Mononuclear cell (primary cell): ENCODE measurements at regions not wholly inside any gene's neighbourhood (a gene's known extent, or its start where the extent isn't known, plus 50 kb on each side); places are given as distances from the start of the nearest gene placed in this dataset.

Source experiments
- H3K27me3 ChIP-seq: 2 replicates; pipeline ENCODE4 v1.6.0; 2011; ENCODE audit warnings: low read length, control low read depth; ENCODE audit not compliant: insufficient read depth
- H3K4me1 ChIP-seq: 2 replicates; pipeline ENCODE4 v1.5.1; 2011; ENCODE audit warnings: mild to moderate bottlenecking, low read length, control low read depth; ENCODE audit not compliant: insufficient read depth
- H3K4me3 ChIP-seq: 2 replicates; pipeline ENCODE4 v1.5.1; 2011; ENCODE audit warnings: mild to moderate bottlenecking, low read length, moderate library complexity
- H3K9me3 ChIP-seq: 2 replicates; pipeline ENCODE4 v1.5.1; 2011; ENCODE audit warnings: low read depth, mild to moderate bottlenecking, control low read depth, low read length

GRCh38 chr2:8526403-8526696 lies 155.5 kb upstream of the ID2 start:
- peaks cover 1% of the 10 kb centered on the region for H3K9me3 ChIP-seq
- no peak overlapping the region for H3K4me3 ChIP-seq
- peaks cover 56% of the 10 kb centered on the region for H3K4me1 ChIP-seq
- H3K27me3 ChIP-seq, result no peaks in the 10 kb centered on the region

DNA sequence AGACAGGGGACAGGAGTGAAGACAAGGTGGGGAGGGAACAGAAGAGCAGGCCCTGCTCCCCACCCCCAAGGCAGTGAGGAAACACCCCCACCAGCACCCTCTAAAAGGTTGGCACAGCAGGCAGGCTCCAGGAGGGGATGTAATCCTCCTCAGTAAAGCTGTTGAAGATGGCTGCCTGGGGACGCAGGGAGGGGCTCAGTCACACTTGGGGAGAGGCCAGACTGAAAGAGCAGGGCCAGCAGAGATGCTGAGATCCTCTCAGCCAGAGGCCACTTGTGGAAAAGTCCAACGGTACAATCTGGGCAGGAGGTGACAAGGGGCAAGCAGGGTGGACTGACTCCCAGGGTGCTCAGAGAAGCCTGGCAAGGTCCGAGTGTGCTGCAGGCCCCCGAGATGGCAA lies 154.8 kb upstream of the ID2 start:
- peaks cover 8% of the 10 kb centered on the region for H3K9me3 ChIP-seq
- H3K4me3 ChIP-seq, result no peak overlapping the region
- peaks cover 50% of the 10 kb centered on the region for H3K4me1 ChIP-seq
- H3K27me3 ChIP-seq, result no peaks in the 10 kb centered on the region

- Histone ChIP-seq H3K4me1 (peaks cover 43% of the 10 kb centered on the region), H3K4me3 (no peak overlapping the region), H3K9me3 (peaks cover 8% of the 10 kb centered on the region), H3K27me3 (no peaks in the 10 kb centered on the region)
These were observed 154.2 kb upstream of the ID2 start for GRCh38 chr2:8527676-8528075.

GRCh38 chr2:8528863-8529262 lies 153.0 kb upstream of the ID2 start:
- Histone ChIP-seq H3K4me1 (peaks cover 37% of the 10 kb centered on the region), H3K9me3 (peaks cover 8% of the 10 kb centered on the region), H3K4me3 (no peak overlapping the region), H3K27me3 (no peaks in the 10 kb centered on the region)

GRCh38 chr2:8529706-8530277 lies 152.1 kb upstream of the ID2 start:
- no peaks in the 10 kb centered on the region for H3K27me3 ChIP-seq

GRCh38 chr2:8531481-8531880 lies 150.4 kb upstream of the ID2 start:
- H3K27me3 ChIP-seq, result no peaks in the 10 kb centered on the region
- H3K9me3 ChIP-seq, result peaks cover 8% of the 10 kb centered on the region
- H3K4me1 ChIP-seq, result peaks cover 41% of the 10 kb centered on the region
- H3K4me3 ChIP-seq, result no peak overlapping the region

More at GRCh38 chr2:8529706-8530277, 152.1 kb upstream of the ID2 start:
- H3K9me3 ChIP-seq, result peaks cover 8% of the 10 kb centered on the region
- no peak overlapping the region for H3K4me3 ChIP-seq
- H3K4me1 ChIP-seq, result peaks cover 41% of the 10 kb centered on the region

GRCh38 chr2:8532438-8532837 lies 149.4 kb upstream of the ID2 start:
- Histone ChIP-seq H3K27me3 (no peaks in the 10 kb centered on the region), H3K9me3 (peaks cover 8% of the 10 kb centered on the region), H3K4me3 (no peak overlapping the region), H3K4me1 (peaks cover 46% of the 10 kb centered on the region)

- H3K9me3 ChIP-seq, result peaks cover 8% of the 10 kb centered on the region
- no peak overlapping the region for H3K4me3 ChIP-seq
- H3K4me1 ChIP-seq, result peaks cover 61% of the 10 kb centered on the region
- H3K27me3 ChIP-seq, result no peaks in the 10 kb centered on the region
These were observed 147.9 kb upstream of the ID2 start for GRCh38 chr2:8533923-8534322.

GRCh38 chr2:8534386-8534728 lies 147.5 kb upstream of the ID2 start:
- no peaks in the 10 kb centered on the region for H3K27me3 ChIP-seq
- peaks cover 8% of the 10 kb centered on the region for H3K9me3 ChIP-seq
- H3K4me1 ChIP-seq, result peaks cover 65% of the 10 kb centered on the region
- no peak overlapping the region for H3K4me3 ChIP-seq

GRCh38 chr2:8534729-8535468 lies 147.0 kb upstream of the ID2 start:
- peaks cover 69% of the 10 kb centered on the region for H3K4me1 ChIP-seq
- H3K4me3 ChIP-seq, result no peak overlapping the region
- no peaks in the 10 kb centered on the region for H3K27me3 ChIP-seq
- peaks cover 8% of the 10 kb centered on the region for H3K9me3 ChIP-seq

- H3K9me3 ChIP-seq, result peaks cover 8% of the 10 kb centered on the region
- H3K4me3 ChIP-seq, result no peak overlapping the region
- peaks cover 71% of the 10 kb centered on the region for H3K4me1 ChIP-seq
- no peaks in the 10 kb centered on the region for H3K27me3 ChIP-seq
These were observed 146.4 kb upstream of the ID2 start for GRCh38 chr2:8535469-8535795.

DNA sequence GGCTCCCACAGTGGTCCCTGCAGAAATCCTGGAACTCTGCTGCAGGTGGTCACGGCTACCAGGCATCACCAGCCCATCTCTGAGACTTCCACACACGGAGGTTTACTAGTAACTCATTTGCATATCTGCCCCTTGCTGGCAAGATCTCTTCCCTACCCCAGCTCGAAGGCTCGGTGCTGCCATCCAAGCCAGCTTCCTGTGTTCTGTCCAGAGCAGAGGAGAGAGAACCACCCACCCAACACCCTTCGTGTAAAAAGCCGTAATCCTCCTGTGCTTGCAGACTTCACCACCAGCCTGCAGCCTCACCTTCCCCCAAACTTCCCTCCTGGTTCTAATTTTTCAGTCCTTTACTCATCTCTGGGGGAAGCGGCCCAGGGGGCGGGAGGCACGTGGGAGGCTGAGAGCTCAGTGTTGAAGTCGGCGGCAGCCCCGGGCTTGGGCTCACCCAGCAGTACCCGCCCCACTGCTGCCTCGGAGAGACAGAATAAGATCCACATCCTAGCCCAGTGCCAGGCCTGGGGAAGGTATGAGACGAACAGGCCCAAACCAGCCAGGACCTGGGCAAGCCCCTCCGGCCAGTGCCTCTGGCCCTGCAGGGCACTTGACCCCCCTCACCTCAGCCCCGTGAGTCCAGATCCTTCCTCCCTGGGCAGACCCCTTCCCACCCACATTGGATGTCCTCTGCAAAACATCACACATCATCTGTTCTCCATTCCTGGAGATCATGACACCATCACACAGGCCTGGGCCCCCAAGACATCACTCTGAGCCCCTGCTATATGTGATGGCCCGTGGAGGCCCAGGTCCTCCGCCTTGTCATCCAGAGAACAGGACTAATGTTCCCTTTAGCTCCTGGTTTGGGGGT lies 145.8 kb upstream of the ID2 start:
- Histone ChIP-seq H3K4me3 (no peak overlapping the region), H3K4me1 (peaks cover 78% of the 10 kb centered on the region), H3K27me3 (no peaks in the 10 kb centered on the region), H3K9me3 (peaks cover 8% of the 10 kb centered on the region)

- peaks cover 86% of the 10 kb centered on the region for H3K4me1 ChIP-seq
These were observed 144.9 kb upstream of the ID2 start for GRCh38 chr2:8536686-8537561.

DNA sequence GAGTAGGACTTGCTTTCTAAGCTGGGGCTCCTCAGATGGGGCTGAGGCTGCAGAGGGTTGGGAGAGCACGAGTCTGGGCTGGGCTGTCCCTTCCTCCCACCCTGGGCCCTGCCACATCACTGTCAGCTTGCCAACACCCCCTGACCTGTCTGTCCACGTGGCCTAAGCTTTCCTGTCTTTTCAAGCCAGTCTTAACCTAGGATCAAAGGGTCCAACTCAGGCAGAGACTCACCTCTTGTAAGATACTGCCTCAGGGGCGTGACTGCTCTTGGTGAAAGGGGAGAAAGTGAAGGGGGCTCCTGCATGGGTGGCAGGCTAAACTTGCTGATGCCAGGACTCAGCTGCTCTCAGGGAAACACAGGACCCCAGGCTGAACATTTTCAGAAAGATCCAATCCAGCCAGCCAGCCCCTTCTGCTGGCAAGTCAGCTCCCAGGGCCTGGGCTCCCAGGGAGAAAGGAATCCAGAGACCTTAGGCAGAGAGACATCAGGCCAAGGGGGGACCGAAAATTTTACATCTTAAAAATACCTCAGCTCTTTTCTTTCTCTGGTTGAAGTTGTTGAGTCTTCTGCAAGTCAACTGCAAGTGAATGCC lies 144.2 kb upstream of the ID2 start:
- Histone ChIP-seq H3K4me1 (peaks cover 93% of the 10 kb centered on the region), H3K9me3 (no peaks in the 10 kb centered on the region), H3K4me3 (no peak overlapping the region), H3K27me3 (no peaks in the 10 kb centered on the region)

More at GRCh38 chr2:8536686-8537561, 144.9 kb upstream of the ID2 start:
- peaks cover 1% of the 10 kb centered on the region for H3K9me3 ChIP-seq
- no peaks in the 10 kb centered on the region for H3K27me3 ChIP-seq
- H3K4me3 ChIP-seq, result no peak overlapping the region
